ENCODE measurements at regions not wholly inside any gene's neighbourhood (a gene's known extent, or its start where the extent isn't known, plus 50 kb on each side); places are given as distances from the start of the nearest gene placed in this dataset.

DNA sequence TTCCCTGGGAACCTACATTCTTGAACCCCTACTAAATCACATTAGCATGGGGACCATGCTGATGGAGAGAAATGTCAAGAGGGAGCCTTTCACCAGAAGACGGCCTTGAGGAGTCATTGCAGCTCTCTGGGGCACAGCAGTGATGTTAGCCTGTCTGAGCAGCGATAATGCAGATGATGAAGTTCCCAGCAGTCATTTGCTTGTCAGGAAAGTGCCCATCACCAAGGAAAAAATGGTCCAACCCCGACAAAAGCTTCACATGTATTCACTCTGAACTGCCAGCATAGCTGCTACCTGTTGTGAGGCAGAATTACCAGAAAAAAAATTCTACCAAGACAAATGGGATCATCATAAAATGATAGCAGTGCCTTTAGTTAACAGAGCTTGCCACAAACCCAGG lies 238.4 kb upstream of the UMPS start:
- TF ChIP-seq CHD1 (IDR thresholded peaks at IDR 0.05; ENCODE audit: low read depth, low read length) (no peak), CTCF (IDR thresholded peaks at IDR 0.05; ENCODE audit: control extremely low read depth in 1 of 3, insufficient read depth in 1 of 3, low read depth in 1 of 3, low read length in 3 of 3) (no peak), EZH2 (IDR thresholded peaks at IDR 0.05; ENCODE audit: low read depth, low read length, severe bottlenecking) (no peak), POLR2A (IDR thresholded peaks at IDR 0.05; ENCODE audit: control extremely low read depth in 1 of 2, low read depth in 2 of 2, low read length in 2 of 2) (no peak), SRF (IDR thresholded peaks at IDR 0.05; ENCODE audit: low read depth, low read length) (no peak), POLR2AphosphoS5 (IDR thresholded peaks at IDR 0.05; ENCODE audit: low read depth, low read length) (no peak)
- TF ChIP-seq, protein P1, sequence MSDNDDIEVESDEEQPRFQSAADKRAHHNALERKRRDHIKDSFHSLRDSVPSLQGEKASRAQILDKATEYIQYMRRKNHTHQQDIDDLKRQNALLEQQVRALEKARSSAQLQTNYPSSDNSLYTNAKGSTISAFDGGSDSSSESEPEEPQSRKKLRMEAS (IDR thresholded peaks at IDR 0.05), result no peak
